IMR-90 (cell line): ENCODE measurements at regions not wholly inside any gene's neighbourhood (a gene's known extent, or its start where the extent isn't known, plus 50 kb on each side); places are given as distances from the start of the nearest gene placed in this dataset.

Experiments used
- ATAC-seq: fragments of 200-7000 bp; cut with Tn5 transposase; 2 replicates; pipeline ENCODE4 v1.9.1; 2020; ENCODE audit warnings: low read depth, mild to moderate bottlenecking, moderate library complexity
- BruUV-seq: library from RNA; stranded (reverse); fragments of 400-500 nt; replicated peaks from 2 replicates; lab custom pipeline; 2021; lab: Mats Ljungman, UMichigan
- CTCF ChIA-PET: fragments of 300-600 bp; formaldehyde crosslinking; extraction: SDS; loops from one replicate; lab custom pipeline; 2021; ENCODE audit warnings: antibody characterized with exemption; lab: Yijun Ruan, JAX
- POLR2A ChIA-PET: fragments of 300-600 bp; sonication (Branson Sonifier 250); formaldehyde crosslinking; loops from one replicate; lab custom pipeline; 2022; ENCODE audit warnings: antibody characterized with exemption; ENCODE audit not compliant: unreplicated experiment; lab: Charles Lee
- DNase-seq: peaks from one replicate; pipeline ENCODE4 v3.0.0; 2013
- H2AFZ ChIP-seq: replicated peaks from 2 replicates; pipeline ENCODE3; 2013; ENCODE audit warnings: low read length, mild to moderate bottlenecking; ENCODE audit not compliant: poor library complexity
- H2AK5ac ChIP-seq: 2 replicates; pipeline ENCODE4 v1.6.1; 2013; ENCODE audit warnings: low read depth, low read length, inconsistent platforms
- H2AK9ac ChIP-seq: replicated peaks from 2 replicates; pipeline ENCODE3; 2013; ENCODE audit warnings: mild to moderate bottlenecking, low read depth, low read length, moderate library complexity; ENCODE audit not compliant: poor library complexity
- H2BK120ac ChIP-seq: 2 replicates; pipeline ENCODE4 v1.6.1; 2013; ENCODE audit warnings: low read depth, low read length, inconsistent platforms
- H2BK15ac ChIP-seq: 3 replicates; pipeline ENCODE4 v1.6.1; 2013; ENCODE audit warnings: low read depth, low read length, inconsistent platforms
- H2BK20ac ChIP-seq: 2 replicates; pipeline ENCODE4 v1.6.1; 2013; ENCODE audit warnings: low read depth, mild to moderate bottlenecking, inconsistent platforms, low read length, moderate library complexity
- H2BK5ac ChIP-seq: 2 replicates; pipeline ENCODE4 v1.6.1; 2013; ENCODE audit warnings: mild to moderate bottlenecking, low read depth, low read length, inconsistent platforms; ENCODE audit not compliant: poor library complexity, severe bottlenecking
- H3K14ac ChIP-seq: replicated peaks from 2 replicates; pipeline ENCODE4 v1.6.1; 2013; ENCODE audit warnings: low read depth, low read length, inconsistent platforms
- H3K18ac ChIP-seq: 2 replicates; pipeline ENCODE4 v1.6.1; 2013; ENCODE audit warnings: low read depth, low read length, control low read depth
- H3K23ac ChIP-seq: 2 replicates; pipeline ENCODE4 v1.6.1; 2013; ENCODE audit warnings: low read depth, low read length, inconsistent platforms
- H3K27ac ChIP-seq: 2 replicates; pipeline ENCODE4 v1.5.1; 2013; ENCODE audit warnings: mild to moderate bottlenecking, control low read depth, low read length; ENCODE audit not compliant: insufficient read depth
- H3K27me3 ChIP-seq: 2 replicates; pipeline ENCODE4 v1.6.1; 2013; ENCODE audit warnings: low read length; ENCODE audit not compliant: control insufficient read depth, insufficient read depth
- H3K36me3 ChIP-seq: 2 replicates; pipeline ENCODE4 v1.6.1; 2013; ENCODE audit warnings: low read length, mixed read lengths; ENCODE audit not compliant: control insufficient read depth, insufficient read depth
- H3K4ac ChIP-seq: 2 replicates; pipeline ENCODE4 v1.6.1; 2013; ENCODE audit warnings: low read depth, low read length, inconsistent platforms
- H3K4me1 ChIP-seq: 2 replicates; pipeline ENCODE4 v1.6.1; 2013; ENCODE audit warnings: low read length, mixed read lengths; ENCODE audit not compliant: control insufficient read depth, insufficient read depth
- H3K4me2 ChIP-seq: 2 replicates; pipeline ENCODE4 v1.6.1; 2013; ENCODE audit warnings: low read depth, mild to moderate bottlenecking, control low read depth, low read length, moderate library complexity
- H3K4me3 ChIP-seq: 2 replicates; pipeline ENCODE4 v1.5.1; 2013; ENCODE audit warnings: low read depth, mild to moderate bottlenecking, control low read depth, low read length, moderate library complexity; ENCODE audit not compliant: insufficient read depth
- H3K56ac ChIP-seq: 2 replicates; pipeline ENCODE4 v1.6.1; 2013; ENCODE audit warnings: low read length, inconsistent platforms; ENCODE audit not compliant: insufficient read depth; ENCODE audit errors: extremely low read depth
- H3K79me1 ChIP-seq, 2 experiments: 2 replicates each; pipeline ENCODE4 v1.6.1; 2013; ENCODE audit warnings: low read length in 2 of 2, inconsistent platforms in 1 of 2, low read depth in 1 of 2
- H3K9ac ChIP-seq: 2 replicates; pipeline ENCODE4 v1.6.1; 2013; ENCODE audit warnings: low read depth, low read length, control low read depth
- H3K9me1 ChIP-seq: 2 replicates; pipeline ENCODE4 v1.6.1; 2013; ENCODE audit warnings: low read length, inconsistent platforms; ENCODE audit not compliant: insufficient read depth
- H3K9me3 ChIP-seq: 2 replicates; pipeline ENCODE4 v1.6.1; 2013; ENCODE audit warnings: low read length; ENCODE audit not compliant: control insufficient read depth, insufficient read depth
- H4K20me1 ChIP-seq: 2 replicates; pipeline ENCODE4 v1.6.1; 2013; ENCODE audit warnings: low read length, inconsistent platforms; ENCODE audit not compliant: insufficient read depth
- H4K5ac ChIP-seq: 2 replicates; pipeline ENCODE4 v1.6.1; 2013; ENCODE audit warnings: mild to moderate bottlenecking, low read depth, low read length, control low read depth
- H4K8ac ChIP-seq, 2 experiments: 2 replicates each; pipeline ENCODE4 v1.6.1; 2013; ENCODE audit warnings: low read depth in 2 of 2, low read length in 2 of 2, control low read depth in 1 of 2, inconsistent platforms in 1 of 2
- H4K91ac ChIP-seq: 2 replicates; pipeline ENCODE4 v1.6.1; 2013; ENCODE audit warnings: low read depth, low read length, inconsistent platforms; ENCODE audit not compliant: insufficient read depth
- BHLHE40 ChIP-seq: fragments of 150-350 bp; IDR thresholded peaks from 2 replicates; pipeline ENCODE4 v1.6.1; 2016; ENCODE audit warnings: mild to moderate bottlenecking, low read depth, low read length
- CEBPB ChIP-seq: IDR thresholded peaks from 2 replicates; pipeline ENCODE4 v1.6.1; 2012; ENCODE audit warnings: low read depth, low read length, improper control_type of control experiment
- CHD1 ChIP-seq: IDR thresholded peaks from 2 replicates; pipeline ENCODE4 v1.6.1; 2012; ENCODE audit warnings: low read depth, low read length, improper control_type of control experiment
- CTCF ChIP-seq: conservative IDR thresholded peaks from 2 replicates; pipeline ENCODE4 v1.5.1; 2012; ENCODE audit warnings: mild to moderate bottlenecking, low read depth, low read length, improper control_type of control experiment
- ELK1 ChIP-seq: fragments of 150-350 bp; IDR thresholded peaks from 2 replicates; pipeline ENCODE4 v1.6.1; 2016; ENCODE audit warnings: low read depth, mild to moderate bottlenecking, low read length, moderate library complexity, borderline replicate concordance
- FOS ChIP-seq: fragments of 150-350 bp; IDR thresholded peaks from 2 replicates; pipeline ENCODE4 v1.6.1; 2016; ENCODE audit warnings: low read depth, low read length
- MAFK ChIP-seq: IDR thresholded peaks from 2 replicates; pipeline ENCODE4 v1.6.1; 2012; ENCODE audit warnings: low read depth, low read length, improper control_type of control experiment
- MAZ ChIP-seq: IDR thresholded peaks from 2 replicates; pipeline ENCODE4 v1.6.1; 2012; ENCODE audit warnings: low read depth, mild to moderate bottlenecking, low read length, improper control_type of control experiment, moderate library complexity, borderline replicate concordance
- MXI1 ChIP-seq: IDR thresholded peaks from 2 replicates; pipeline ENCODE4 v1.6.1; 2012; ENCODE audit warnings: low read depth, mild to moderate bottlenecking, low read length, moderate library complexity, borderline replicate concordance
- NFE2L2 ChIP-seq: fragments of 150-350 bp; IDR thresholded peaks from 2 replicates; pipeline ENCODE4 v1.6.1; 2016; ENCODE audit warnings: low read depth, mild to moderate bottlenecking, low read length
- POLR2A ChIP-seq: IDR thresholded peaks from 2 replicates; pipeline ENCODE4 v1.6.1; 2012; ENCODE audit warnings: mild to moderate bottlenecking, low read depth, low read length
- RAD21 ChIP-seq: IDR thresholded peaks from 2 replicates; pipeline ENCODE4 v1.6.1; 2012; ENCODE audit warnings: low read length, improper control_type of control experiment
- RCOR1 ChIP-seq: IDR thresholded peaks from 2 replicates; pipeline ENCODE4 v1.6.1; 2012; ENCODE audit warnings: mild to moderate bottlenecking, low read length, improper control_type of control experiment; ENCODE audit not compliant: insufficient replicate concordance
- RFX5 ChIP-seq: IDR thresholded peaks from 2 replicates; pipeline ENCODE4 v1.8.0; 2012; ENCODE audit warnings: low read depth, mild to moderate bottlenecking, low read length, moderate library complexity
- SMC3 ChIP-seq: fragments of 150-350 bp; IDR thresholded peaks from 2 replicates; pipeline ENCODE4 v1.6.1; 2016; ENCODE audit warnings: low read depth, mild to moderate bottlenecking, antibody characterized with exemption, low read length, moderate library complexity
- USF2 ChIP-seq: fragments of 150-350 bp; IDR thresholded peaks from 2 replicates; pipeline ENCODE4 v1.6.1; 2017; ENCODE audit warnings: mild to moderate bottlenecking, antibody characterized with exemption, low read length, low read depth
- WGBS, 2 experiments: methylation state at CpG; one replicate each; pipeline versions ENCODE4 v1.1.5 to v1.1.7; 2013; ENCODE audit warnings: missing lambda C conversion rate in 2 of 2; ENCODE audit not compliant: insufficient read length in 1 of 2; ENCODE audit errors: extremely low coverage in 2 of 2; 5-methylcytosine and 5-hydroxymethylcytosine counted together
- dilution Hi-C: fragments of 300-500 bp; cut with HindIII; formaldehyde crosslinking; loops from one replicate; pipeline ENCODE4 v1.14.3; 2018; ENCODE audit warnings: low sequenced_read_pairs; ENCODE audit not compliant: unreplicated experiment
- in situ Hi-C: fragments of 300-500 bp; cut with MboI; formaldehyde crosslinking; loops from 3 replicates; pipeline ENCODE4 v1.14.3; 2019; ENCODE audit warnings: low sequenced_read_pairs, inconsistent platforms, mixed read lengths
- intact Hi-C: fragments of 100-400 bp; cut with micrococcal nuclease; formaldehyde crosslinking; loops from 2 replicates; pipeline ENCODE4 v1.10.0; 2022

GRCh38 chr3:163033652-163034051, 1537.0 kb downstream of the OTOL1 start:
- Histone ChIP-seq H2BK15ac (no peak overlapping the region), H3K4ac (no peak overlapping the region), H2BK5ac (no peak overlapping the region), H2BK120ac (no peak overlapping the region), H3K9me1 (no peaks in the 10 kb centered on the region), H2AK9ac (no peak overlapping the region), H3K4me3 (no peak overlapping the region), H3K9me3 (peaks cover 2% of the 10 kb centered on the region; the same call in 1 of the 2 replicates), H4K8ac (no peak overlapping the region), H4K5ac (no peak overlapping the region), H3K4me1 (no peaks in the 10 kb centered on the region), H2AK5ac (no peak overlapping the region), H3K79me1 (no peaks in the 10 kb centered on the region), H3K23ac (no peak overlapping the region), H3K36me3 (no peaks in the 10 kb centered on the region), H3K4me2 (no peak overlapping the region), H3K14ac (no peak overlapping the region), H4K91ac (no peak overlapping the region), H3K27ac (no peak overlapping the region), H4K20me1 (no peaks in the 10 kb centered on the region), H3K9ac (no peak overlapping the region), H3K27me3 (no peaks in the 10 kb centered on the region), H3K18ac (no peak overlapping the region), H2BK20ac (no peak overlapping the region), H3K56ac (no peak overlapping the region), H2AFZ (no peak overlapping the region)
- no TSS peak for BruUV-seq
- DNase-seq (no peak), ATAC-seq (no peak)
- intact Hi-C loops (no loop called here), in situ Hi-C loops (no loop called here), dilution Hi-C loops (no loop called here)
- no CpG with 5 or more reads among the region's 4 CpGs for WGBS, 2 experiments
- TF ChIP-seq SMC3 (no peak), CHD1 (no peak), MAZ (no peak), CTCF (no peak), POLR2A (no peak), MXI1 (no peak), CEBPB (no peak), MAFK (no peak), FOS (no peak), RFX5 (no peak), RAD21 (no peak), ELK1 (no peak), USF2 (no peak), BHLHE40 (no peak), RCOR1 (no peak), NFE2L2 (no peak)
- CTCF ChIA-PET = no interaction called here
- POLR2A ChIA-PET = no interaction called here
